IPS DF 4.7 (cell line): ENCODE measurements at regions not wholly inside any gene's neighbourhood (a gene's known extent, or its start where the extent isn't known, plus 50 kb on each side); places are given as distances from the start of the nearest gene placed in this dataset.

Experiments used
- DNase-seq: peaks from one replicate; pipeline ENCODE4 v3.0.0-alpha.2; 2013; ENCODE audit warnings: low spot score; ENCODE audit errors: extremely low read depth

DNA sequence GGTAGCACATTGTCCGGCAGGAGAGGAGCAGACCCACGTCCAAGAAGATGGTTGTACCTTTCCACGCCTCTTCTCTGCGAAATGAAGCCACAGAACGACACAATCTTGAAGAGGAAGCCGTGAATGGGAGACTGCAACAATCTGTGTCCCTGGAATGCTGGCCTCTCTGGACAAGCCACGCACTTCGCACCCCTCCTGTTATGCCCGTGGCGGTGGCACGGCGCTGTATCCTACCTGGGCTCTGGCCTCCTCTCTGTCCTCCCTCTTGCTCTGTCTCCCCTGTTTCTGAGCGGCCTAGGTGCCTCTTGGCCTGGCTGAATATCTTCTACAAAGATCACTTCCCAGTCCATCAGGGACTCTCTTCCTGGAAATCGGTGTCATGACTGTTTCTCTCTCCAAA is 717.8 kb downstream of the KCNJ18 start:
- no peak for DNase-seq

- no peak for DNase-seq
These were observed 719.0 kb downstream of the KCNJ18 start for GRCh38 chr17:22411185-22411784.

DNA sequence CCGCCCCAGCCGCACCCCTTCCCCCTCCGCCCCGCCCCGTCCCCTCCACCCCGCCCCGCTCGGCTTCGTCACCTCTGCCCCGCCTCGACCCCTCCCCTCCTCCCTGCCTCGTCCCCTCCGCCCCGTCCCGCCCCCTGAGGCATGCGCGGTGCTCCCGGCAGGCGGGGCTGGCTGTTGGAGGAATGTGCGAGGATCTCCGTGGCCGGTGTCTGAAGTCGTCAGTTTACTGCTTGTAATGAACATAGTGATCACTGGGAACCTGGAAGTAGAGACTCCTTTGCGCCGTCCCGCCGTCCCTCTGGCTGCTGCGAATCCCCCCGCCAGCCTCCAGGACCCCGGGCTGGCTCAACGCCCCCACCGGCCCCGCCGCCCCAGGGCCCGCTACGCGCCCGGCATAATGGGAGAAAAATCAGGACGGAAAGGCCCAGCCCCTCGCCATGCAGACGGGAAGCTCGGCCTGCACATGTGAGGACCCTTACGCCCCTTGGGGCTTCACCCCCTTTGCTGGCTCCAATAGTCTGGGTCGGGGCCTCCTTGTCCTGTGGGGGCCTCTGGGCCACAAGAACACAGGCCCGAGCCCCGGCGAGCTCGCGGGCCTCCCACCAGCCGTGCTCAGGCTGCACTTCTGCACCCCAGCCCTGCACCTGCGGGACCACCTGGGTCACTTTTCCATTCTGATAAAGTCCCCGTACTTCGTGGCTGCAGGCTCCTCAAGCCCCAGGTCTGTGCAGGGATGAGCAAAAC is 743.1 kb downstream of the KCNJ18 start:
- DNase-seq, result no peak

- DNase-seq, result no peak
These were observed 749.5 kb downstream of the KCNJ18 start for GRCh38 chr17:22441776-22442175.

DNA sequence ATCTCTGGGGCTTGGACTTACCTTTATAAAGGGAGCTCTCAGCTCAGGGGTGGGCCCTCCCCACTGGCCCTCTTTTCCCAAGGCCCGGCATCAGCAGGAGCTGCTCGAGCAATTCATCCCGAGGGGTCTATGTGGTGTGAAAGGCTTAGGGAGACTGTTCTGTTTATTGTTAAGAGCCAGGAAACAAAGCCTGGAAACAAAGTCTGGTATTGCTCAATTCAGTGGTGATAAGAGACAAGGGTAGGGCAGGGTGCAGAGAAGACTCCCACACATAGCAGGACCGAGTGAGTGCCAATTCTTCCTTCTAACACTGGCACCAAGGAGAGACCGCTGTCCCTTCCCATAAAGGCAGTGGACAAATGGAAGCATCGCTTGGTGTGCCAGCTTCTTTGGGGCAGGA is 750.7 kb downstream of the KCNJ18 start:
- DNase-seq, result no peak

GRCh38 chr17:22453181-22453580 is 760.9 kb downstream of the KCNJ18 start:
- DNase-seq, result no peak

DNA sequence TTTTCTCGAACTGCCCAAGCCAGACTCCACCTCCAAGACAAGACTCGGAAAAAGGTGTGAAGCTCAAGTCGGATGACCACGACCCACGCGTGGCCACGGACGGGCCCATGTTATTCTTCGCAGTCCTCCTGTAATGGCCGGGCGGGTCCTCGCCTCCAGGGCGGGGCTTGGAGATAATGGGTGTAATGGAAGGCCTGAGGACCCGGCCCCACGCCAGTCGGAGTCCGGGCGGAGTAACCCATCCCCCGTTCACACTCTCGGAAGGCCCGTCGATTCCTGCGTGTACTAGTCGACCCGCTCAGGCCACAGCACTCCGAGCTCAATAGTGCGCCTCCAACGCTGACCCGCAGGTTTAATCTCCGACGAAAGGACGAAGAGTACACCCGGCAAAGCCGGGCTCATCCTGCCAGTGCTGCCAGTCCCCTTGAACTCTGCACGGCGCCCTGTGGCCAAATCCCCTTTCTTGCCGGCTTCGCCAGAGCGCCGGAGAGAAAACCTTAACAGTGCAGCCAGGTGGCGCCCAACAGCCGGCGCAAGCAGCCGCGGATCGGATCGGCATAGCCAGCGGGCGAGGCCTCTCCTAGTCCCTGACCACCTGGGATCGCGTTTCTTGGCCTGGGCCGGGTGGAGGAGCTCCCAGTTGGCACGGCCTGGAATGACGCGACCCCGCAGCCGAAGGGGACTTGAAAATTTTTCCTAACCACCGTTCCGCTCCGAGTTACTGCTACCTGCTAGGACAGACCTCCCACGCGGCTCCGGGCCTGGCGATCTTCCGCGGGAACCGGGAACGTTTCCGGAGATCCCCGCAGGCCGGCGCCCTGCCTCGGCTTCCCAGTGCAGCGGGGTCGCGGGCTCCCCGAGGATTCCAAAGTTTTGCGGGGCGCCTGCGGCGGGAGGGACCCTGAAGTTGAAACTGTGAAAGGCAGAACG is 762.0 kb downstream of the KCNJ18 start:
- DNase-seq, result no peak

DNA sequence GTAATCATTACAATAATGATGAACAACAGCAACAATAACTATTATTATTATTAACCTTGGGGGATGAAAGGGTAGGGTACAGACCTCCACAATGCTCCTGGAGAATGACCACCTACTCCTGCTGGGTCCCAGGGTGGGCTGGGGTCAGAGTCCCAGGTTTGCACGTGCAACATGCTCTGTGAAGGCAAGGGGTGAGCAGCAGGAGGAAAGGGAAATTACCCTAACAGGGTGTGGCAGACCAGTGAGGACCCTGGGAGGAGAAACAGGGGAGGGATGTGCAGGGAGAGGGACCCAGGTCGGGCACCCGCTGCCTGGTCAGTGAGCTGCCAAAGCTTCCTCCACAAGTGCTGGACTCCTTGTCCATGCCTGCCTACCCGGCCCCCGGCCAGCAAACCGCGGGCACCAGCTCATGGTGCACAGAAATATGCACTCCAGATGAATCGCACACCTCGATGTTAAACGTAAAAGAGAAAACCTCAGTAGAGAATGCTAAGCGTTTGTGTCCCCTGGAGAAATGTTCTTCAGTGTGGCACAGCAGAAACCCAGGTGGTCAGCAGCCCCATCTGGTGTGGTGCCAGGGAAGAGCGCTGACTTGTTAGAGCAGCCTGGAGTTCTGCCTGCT is 767.1 kb downstream of the KCNJ18 start:
- DNase-seq, result no peak

DNA sequence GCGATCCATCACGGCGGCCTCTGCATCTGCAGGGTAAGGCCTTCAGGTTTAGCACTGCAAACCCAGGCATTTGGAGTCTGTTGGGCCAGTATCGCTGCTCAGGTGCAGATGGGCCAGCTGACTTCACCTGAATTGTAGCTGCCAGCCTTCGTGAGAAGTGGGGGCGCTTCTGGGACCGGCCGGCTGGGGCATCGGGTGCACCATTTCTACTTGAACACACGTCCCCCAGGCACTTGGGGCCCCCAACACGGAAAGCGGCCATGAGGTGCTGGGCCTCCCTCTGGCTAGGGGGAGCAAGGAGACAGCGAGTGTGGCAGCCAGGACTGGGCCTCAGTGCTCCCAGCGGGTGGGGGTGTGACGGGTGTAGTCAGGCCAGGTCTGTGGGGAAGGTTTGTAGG is 767.6 kb downstream of the KCNJ18 start:
- no peak for DNase-seq

GRCh38 chr17:22460461-22461063 is 768.2 kb downstream of the KCNJ18 start:
- no peak for DNase-seq

- DNase-seq, result no peak
These were observed 769.3 kb downstream of the KCNJ18 start for GRCh38 chr17:22461460-22462145.

DNA sequence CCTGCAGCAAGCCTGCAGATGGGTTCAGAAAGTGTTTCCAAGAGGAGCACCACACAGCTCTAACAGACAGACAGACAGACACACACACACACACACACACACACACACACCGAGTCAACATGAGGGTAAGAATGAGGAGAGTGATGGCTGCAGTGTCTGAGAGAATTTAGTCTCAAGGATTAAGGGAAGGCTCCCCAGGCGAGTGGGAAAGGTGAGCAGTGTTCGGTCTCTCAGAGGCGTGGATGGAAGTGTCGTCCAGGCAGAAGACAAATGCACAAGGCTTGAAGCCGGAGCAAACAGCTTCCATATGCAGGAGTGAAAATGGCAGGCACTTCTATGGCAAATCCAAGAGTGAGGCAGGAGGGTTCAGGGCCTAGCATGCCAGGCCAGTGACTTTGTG is 770.1 kb downstream of the KCNJ18 start:
- DNase-seq, result no peak

- no peak for DNase-seq
These were observed 771.0 kb downstream of the KCNJ18 start for GRCh38 chr17:22463110-22463850.

DNA sequence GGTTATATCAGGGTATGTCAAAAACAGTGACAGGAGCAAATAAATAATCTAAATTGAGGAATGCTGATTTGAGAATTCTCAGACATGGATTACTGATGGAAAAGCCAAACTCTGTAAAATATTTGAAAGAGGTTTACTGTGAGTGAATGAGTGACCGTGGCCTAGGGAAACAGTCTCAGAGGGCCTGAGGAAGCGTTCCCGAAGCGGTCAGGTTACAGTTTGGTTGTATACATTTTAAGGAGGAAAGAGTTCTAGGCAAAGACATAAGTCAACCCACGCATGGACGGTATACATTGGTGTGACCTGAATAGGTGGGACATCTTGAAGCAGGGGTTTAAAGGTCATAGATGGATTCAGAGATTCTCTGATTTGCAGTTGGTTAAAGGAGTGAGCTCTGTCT is 771.7 kb downstream of the KCNJ18 start:
- no peak for DNase-seq

DNA sequence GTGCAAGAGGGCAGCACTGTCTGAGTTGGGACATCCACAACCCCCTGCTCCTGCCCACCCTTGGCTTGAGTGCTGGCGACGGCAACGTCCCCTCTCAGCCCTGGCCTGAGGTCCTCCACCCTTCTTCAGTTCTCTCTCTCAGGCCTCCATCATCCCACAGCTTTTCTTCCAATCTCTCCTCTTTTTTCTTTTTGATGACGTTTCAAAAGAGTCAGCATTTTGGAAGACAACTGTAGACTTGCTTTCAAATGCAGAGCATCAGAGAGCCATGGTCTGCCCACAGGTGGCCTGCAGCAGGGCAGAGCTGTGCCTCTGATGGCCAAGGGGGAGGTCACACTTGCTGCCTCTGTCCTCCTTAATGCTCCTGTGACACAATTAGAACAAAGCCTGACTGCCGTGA is 775.4 kb downstream of the KCNJ18 start:
- DNase-seq, result no peak

DNA sequence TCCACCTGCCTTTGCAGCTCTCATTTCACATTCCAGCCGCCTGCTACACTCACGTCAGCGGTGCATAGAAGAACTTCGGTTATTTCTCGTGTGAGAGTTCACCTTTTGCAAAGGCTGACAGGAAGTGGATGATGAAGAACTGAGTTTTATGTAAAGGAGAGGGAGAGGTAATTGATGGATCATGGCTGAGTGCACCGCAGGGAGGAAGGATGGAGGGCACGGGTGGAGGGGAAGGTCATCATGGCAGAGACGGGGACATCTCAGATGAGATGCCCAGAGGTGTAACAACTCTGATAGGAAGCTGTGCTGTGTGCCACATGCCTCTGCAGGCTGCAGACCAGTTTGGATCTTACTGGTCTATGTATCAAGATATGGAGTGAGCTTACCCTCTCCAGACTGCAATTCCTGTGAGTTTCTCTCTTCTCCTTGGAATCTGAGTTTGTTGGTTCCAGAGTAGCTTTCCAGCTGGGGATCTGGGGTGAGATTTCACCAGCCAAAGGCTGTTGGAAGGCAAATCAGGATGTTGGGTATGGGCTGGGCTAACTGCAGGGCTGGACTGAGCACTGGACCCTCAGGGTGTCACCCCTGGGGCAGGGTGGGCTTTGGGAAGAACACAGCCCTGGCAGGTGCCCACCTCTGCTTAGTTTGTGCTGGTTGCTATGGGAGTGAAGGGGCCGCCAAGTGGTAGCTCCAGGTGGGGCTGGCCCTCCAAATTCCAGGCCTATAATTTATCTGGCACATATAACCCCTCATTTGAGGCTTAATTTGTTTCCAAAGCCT is 777.0 kb downstream of the KCNJ18 start:
- no peak for DNase-seq

DNA sequence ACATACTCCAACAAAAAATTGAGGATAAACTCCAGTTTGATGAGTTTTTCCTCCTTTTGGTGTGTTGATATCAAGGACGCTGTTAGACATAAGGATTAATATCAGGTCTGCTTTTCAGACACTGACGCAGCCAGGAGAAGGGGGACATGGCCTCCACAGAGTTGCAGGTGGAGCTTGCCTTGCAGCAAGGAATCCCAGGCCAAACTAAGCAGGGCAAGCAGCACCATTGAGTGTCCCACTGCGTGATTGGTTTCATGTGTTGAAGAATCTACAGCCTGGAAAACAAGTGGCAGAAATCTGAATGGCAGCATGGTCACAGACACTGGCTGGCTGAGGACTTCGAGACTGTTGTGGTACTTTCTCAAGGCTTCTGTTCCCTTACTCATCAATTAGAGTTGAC is 777.6 kb downstream of the KCNJ18 start:
- DNase-seq, result no peak

GRCh38 chr17:22470411-22471175 is 778.3 kb downstream of the KCNJ18 start:
- no peak for DNase-seq

GRCh38 chr17:22484826-22485225 is 792.5 kb downstream of the KCNJ18 start:
- DNase-seq, result no peak
